AG04449 (cell line): ENCODE measurements at regions not wholly inside any gene's neighbourhood (a gene's known extent, or its start where the extent isn't known, plus 50 kb on each side); places are given as distances from the start of the nearest gene placed in this dataset.

Source experiments
- CTCF ChIA-PET: fragments of 350-600 bp; formaldehyde crosslinking; extraction: SDS; loops from one replicate; lab custom pipeline; 2021; ENCODE audit warnings: antibody characterized with exemption; lab: Yijun Ruan, JAX
- POLR2A ChIA-PET: fragments of 400-600, 350-600 bp; formaldehyde crosslinking; extraction: SDS; loops from one replicate; lab custom pipeline; 2020; ENCODE audit warnings: antibody characterized with exemption, inconsistent platforms; lab: Yijun Ruan, JAX
- DNase-seq: peaks from one replicate; pipeline ENCODE4 v3.0.0-alpha.2; 2010; ENCODE audit warnings: low read depth, low spot score
- H3K4me3 ChIP-seq: 2 replicates; pipeline ENCODE4 v1.5.1; 2011; ENCODE audit warnings: low read depth, mild to moderate bottlenecking, control low read depth, low read length
- CTCF ChIP-seq: IDR thresholded peaks from one replicate; pipeline ENCODE4 v1.5.1; 2011; ENCODE audit warnings: mild to moderate bottlenecking, moderate library complexity, low read length, control low read depth, inconsistent platforms; ENCODE audit not compliant: insufficient read depth; ENCODE audit errors: missing control alignments

DNA sequence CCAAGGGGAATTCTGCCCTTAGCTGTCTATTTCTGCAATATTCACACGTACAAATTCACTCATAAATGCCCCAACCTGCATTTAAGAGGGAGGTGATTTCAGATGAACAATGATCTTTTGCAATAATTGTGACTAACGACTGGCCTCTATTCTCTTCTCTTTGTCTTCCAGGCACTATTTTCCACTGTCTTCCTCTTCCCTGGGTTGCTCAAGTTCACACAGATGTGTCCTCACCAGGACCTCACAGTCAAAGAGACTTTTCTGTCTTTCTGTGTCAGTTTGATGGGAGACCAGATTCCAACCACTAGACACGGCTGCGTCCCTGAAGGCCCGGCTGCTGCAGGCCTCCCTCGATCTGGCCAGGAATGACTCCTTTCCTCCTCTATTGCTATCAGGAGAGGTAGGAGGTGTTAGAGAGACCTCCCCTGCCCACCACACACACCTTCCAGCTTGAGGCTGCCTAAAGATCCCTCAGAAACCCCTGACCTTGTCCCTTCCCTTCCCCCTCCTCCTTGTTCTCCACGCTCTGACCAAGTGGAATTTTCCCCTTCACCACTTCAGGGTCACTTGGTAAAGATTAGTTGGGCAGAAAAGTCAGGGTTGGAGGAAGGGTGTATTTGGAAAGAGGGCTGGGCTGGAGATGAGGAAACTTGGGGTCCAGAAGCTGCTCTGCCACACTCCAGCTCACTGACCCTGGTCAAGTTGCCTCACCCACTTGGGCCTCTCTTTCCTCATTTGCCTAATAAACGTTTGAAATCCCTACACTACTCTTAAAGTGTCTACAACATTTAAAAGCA, 109.2 kb upstream of the COPS8 start:
- no peak overlapping the region for H3K4me3 ChIP-seq
- CTCF ChIA-PET, result no interaction called here

DNA sequence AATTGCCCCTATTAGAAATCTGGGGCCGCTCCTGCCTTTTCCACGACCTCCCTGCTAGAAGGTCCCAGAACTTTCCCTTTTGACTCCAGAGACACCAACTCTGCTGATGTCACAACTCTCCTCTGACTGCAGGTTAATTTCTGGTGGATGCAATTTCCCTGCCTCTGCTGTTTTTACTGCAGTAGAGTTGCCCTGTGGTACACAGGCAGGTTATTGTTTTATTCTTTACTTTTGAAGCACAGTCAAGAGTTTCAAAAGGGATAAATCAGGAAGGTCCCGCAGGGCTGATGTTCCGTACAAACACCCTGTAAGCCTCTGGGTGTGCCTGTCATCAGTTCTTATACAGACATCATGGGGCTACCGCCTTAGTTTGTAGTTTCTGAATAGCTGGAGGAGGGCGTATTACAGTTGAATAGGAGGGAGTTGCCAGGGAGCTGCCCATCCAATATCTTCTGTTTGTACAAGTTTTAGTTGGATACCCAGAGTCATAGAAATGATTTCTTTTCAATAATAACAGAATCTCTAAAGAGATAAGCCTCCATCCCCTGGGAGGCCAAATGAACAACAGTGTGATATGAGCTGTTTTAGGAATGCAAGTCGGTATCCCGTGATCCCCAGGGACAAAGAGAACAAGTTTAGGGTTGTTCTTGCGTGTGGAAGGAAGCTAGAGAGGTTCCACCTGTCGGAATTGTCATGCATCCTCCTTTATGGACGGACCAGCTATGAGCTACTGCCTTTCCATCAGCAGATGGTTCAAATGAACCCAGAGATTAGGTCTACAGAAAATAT, 108.4 kb upstream of the COPS8 start:
- TF ChIP-seq CTCF, result no peak
- ChIA-PET CTCF (no interaction called here), POLR2A (no interaction called here)
- no peak overlapping the region for H3K4me3 ChIP-seq
- DNase-seq, result no peak

More for the DNA sequence above, 109.2 kb upstream of the COPS8 start:
- TF ChIP-seq CTCF, result no peak
- DNase-seq, result no peak
- POLR2A ChIA-PET, result no interaction called here

- no peak overlapping the region for H3K4me3 ChIP-seq
- TF ChIP-seq CTCF, result no peak
- no peak for DNase-seq
- ChIA-PET CTCF (no interaction called here), POLR2A (no interaction called here)
These were observed 107.8 kb upstream of the COPS8 start for GRCh38 chr2:236977852-236978398.

DNA sequence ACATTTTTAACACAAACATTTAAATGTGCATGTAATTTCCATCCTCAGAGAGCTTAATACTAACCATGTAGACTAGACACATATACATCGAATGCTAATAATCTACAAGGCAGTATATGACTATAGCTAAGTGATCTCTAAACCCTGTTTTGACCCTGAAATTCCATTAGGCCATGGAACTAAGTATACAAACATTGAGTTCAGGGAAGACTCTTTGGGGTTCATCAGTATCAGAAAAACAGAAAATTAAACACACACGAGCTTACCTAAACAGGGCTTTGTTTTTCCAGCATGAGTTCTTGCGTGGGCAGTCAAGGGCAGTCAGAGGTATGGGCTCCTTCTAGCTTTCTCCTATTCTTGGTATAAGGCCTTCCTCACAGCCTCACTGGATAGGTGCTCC, 106.0 kb upstream of the COPS8 start:
- no peak for TF ChIP-seq CTCF

DNA sequence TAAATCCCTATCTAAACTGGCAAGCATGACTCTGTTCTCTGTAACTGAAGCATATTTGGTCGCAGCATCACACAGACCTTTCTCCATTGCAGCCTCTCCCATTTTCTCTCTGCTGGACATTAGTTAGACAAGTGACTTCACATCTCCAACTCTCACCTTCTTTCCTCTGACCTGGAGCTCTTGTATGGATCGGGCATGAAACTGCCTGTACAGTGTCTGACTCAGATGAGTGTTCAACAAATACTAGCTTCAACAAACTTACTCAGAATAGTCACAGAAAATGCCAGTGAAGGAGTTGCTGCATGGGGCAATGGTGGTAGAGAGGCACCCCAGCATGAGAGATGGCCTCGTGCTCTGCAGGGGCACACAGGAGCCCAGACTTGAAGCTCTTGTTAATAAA, 104.7 kb upstream of the COPS8 start:
- DNase-seq, result no peak
- no peak overlapping the region for H3K4me3 ChIP-seq
- ChIA-PET CTCF (interaction anchor here (1.1 kb wide), 1 partner anchor 637 kb away, joined by 3 read pairs; no protein-coding TSS in a partner anchor), POLR2A (no interaction called here)
- no peak for TF ChIP-seq CTCF

More for the DNA sequence above, 106.0 kb upstream of the COPS8 start:
- POLR2A ChIA-PET, result no interaction called here
- CTCF ChIA-PET, result interaction anchor here (1.1 kb wide), 1 partner anchor 636 kb away, joined by 3 read pairs; no protein-coding TSS in a partner anchor
- no peak for DNase-seq
- H3K4me3 ChIP-seq, result no peak overlapping the region
